HL-60 (cell line): ENCODE measurements at regions not wholly inside any gene's neighbourhood (a gene's known extent, or its start where the extent isn't known, plus 50 kb on each side); places are given as distances from the start of the nearest gene placed in this dataset.

Experiments
- GABPA ChIP-seq: IDR thresholded peaks from 2 replicates; pipeline ENCODE4 v1.6.1; 2012; ENCODE audit warnings: low read depth
- POLR2AphosphoS5 ChIP-seq: IDR thresholded peaks from 2 replicates; pipeline ENCODE4 v1.6.1; 2012; ENCODE audit warnings: low read depth
- SPI1 ChIP-seq: IDR thresholded peaks from 2 replicates; pipeline ENCODE4 v1.6.1; 2012; ENCODE audit warnings: low read depth, mild to moderate bottlenecking, borderline replicate concordance
- TF ChIP-seq, protein P1 (sequence below): IDR thresholded peaks from one replicate; pipeline ENCODE4 v1.5.1; 2011; ENCODE audit warnings: low read length, control low read depth, inconsistent platforms; ENCODE audit not compliant: insufficient read depth

GRCh38 chr2:133959066-133959465 lies 294.8 kb upstream of the MGAT5 start:
- TF ChIP-seq, protein P1, sequence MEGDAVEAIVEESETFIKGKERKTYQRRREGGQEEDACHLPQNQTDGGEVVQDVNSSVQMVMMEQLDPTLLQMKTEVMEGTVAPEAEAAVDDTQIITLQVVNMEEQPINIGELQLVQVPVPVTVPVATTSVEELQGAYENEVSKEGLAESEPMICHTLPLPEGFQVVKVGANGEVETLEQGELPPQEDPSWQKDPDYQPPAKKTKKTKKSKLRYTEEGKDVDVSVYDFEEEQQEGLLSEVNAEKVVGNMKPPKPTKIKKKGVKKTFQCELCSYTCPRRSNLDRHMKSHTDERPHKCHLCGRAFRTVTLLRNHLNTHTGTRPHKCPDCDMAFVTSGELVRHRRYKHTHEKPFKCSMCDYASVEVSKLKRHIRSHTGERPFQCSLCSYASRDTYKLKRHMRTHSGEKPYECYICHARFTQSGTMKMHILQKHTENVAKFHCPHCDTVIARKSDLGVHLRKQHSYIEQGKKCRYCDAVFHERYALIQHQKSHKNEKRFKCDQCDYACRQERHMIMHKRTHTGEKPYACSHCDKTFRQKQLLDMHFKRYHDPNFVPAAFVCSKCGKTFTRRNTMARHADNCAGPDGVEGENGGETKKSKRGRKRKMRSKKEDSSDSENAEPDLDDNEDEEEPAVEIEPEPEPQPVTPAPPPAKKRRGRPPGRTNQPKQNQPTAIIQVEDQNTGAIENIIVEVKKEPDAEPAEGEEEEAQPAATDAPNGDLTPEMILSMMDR: no peak
- TF ChIP-seq POLR2AphosphoS5: no peak
- no peak for TF ChIP-seq SPI1
- no peak for TF ChIP-seq GABPA
